HG03066 (cell line): ENCODE measurements at regions not wholly inside any gene's neighbourhood (a gene's known extent, or its start where the extent isn't known, plus 50 kb on each side); places are given as distances from the start of the nearest gene placed in this dataset.
A peak's percentile ranks its signal among the peaks of the same experiment; 100 is the strongest.
"Not testable (repeated sequence)": the region's sequence is repeated elsewhere in the genome, so short reads cannot be mapped to it uniquely, and the experiment has no call there.

Experiments
- ATAC-seq: cut with Tn5 transposase; IDR thresholded peaks from one replicate; pipeline ENCODE4 v1.9.1; 2021; ENCODE audit warnings: low read depth; ENCODE audit not compliant: unreplicated experiment

GRCh38 chr7:119647286-119647685, 625.7 kb upstream of the KCND2 start:
- no peak for ATAC-seq

GRCh38 chr7:119648752-119649151, 624.2 kb upstream of the KCND2 start:
- ATAC-seq, result not testable (repeated sequence)

- no peak for ATAC-seq
Observed at GRCh38 chr7:119660080-119660479, 612.9 kb upstream of the KCND2 start.

GRCh38 chr7:119664601-119665000, 608.4 kb upstream of the KCND2 start:
- ATAC-seq, result no peak

- no peak for ATAC-seq
Observed at GRCh38 chr7:119665796-119666195, 607.2 kb upstream of the KCND2 start.

GRCh38 chr7:119681336-119681735, 591.6 kb upstream of the KCND2 start:
- ATAC-seq, result no peak

- no peak for ATAC-seq
Observed at GRCh38 chr7:119684763-119685162, 588.2 kb upstream of the KCND2 start.

GRCh38 chr7:119685906-119686305, 587.1 kb upstream of the KCND2 start:
- ATAC-seq, result no peak

- no peak for ATAC-seq
Observed at GRCh38 chr7:119688831-119689230, 584.1 kb upstream of the KCND2 start.

- ATAC-seq, result no peak
Observed at GRCh38 chr7:119692541-119692940, 580.4 kb upstream of the KCND2 start.

- no peak for ATAC-seq
Observed at GRCh38 chr7:119694506-119694905, 578.5 kb upstream of the KCND2 start.

GRCh38 chr7:119696336-119696735, 576.6 kb upstream of the KCND2 start:
- no peak for ATAC-seq

GRCh38 chr7:119703895-119704294, 569.1 kb upstream of the KCND2 start:
- ATAC-seq, result no peak

- no peak for ATAC-seq
Observed at GRCh38 chr7:119706608-119707007, 566.4 kb upstream of the KCND2 start.

- ATAC-seq, result no peak
Observed at GRCh38 chr7:119708891-119709290, 564.1 kb upstream of the KCND2 start.

- peak; percentile 71 for ATAC-seq
Observed at GRCh38 chr7:119711104-119711503, 561.9 kb upstream of the KCND2 start.

- ATAC-seq, result no peak
Observed at GRCh38 chr7:119712886-119713462, 560.0 kb upstream of the KCND2 start.

- ATAC-seq, result no peak
Observed at GRCh38 chr7:119713606-119714005, 559.4 kb upstream of the KCND2 start.

- no peak for ATAC-seq
Observed at GRCh38 chr7:119720541-119720940, 552.4 kb upstream of the KCND2 start.

GRCh38 chr7:119724041-119724792, 548.8 kb upstream of the KCND2 start:
- no peak for ATAC-seq

- ATAC-seq, result no peak
Observed at GRCh38 chr7:119733127-119733879, 539.7 kb upstream of the KCND2 start.

GRCh38 chr7:119737390-119737789, 535.6 kb upstream of the KCND2 start:
- no peak for ATAC-seq
